Osteocyte (in vitro differentiated cells): ENCODE measurements at regions not wholly inside any gene's neighbourhood (a gene's known extent, or its start where the extent isn't known, plus 50 kb on each side); places are given as distances from the start of the nearest gene placed in this dataset.

Experiments
- DNase-seq: peaks from one replicate; pipeline ENCODE4 v3.0.0; 2021; ENCODE audit warnings: mixed read lengths; ENCODE audit not compliant: unreplicated experiment; ENCODE audit errors: extremely low spot score
- H3K27ac Mint-ChIP-seq: one replicate; pipeline ENCODE4 v1.8.0; 2021; ENCODE audit warnings: mild to moderate bottlenecking, mixed read lengths; ENCODE audit not compliant: unreplicated experiment
- H3K27me3 Mint-ChIP-seq: one replicate; pipeline ENCODE4 v1.8.0; 2021; ENCODE audit warnings: mixed read lengths; ENCODE audit not compliant: unreplicated experiment
- H3K36me3 Mint-ChIP-seq: one replicate; pipeline ENCODE4 v1.8.0; 2021; ENCODE audit warnings: mixed read lengths; ENCODE audit not compliant: unreplicated experiment
- H3K4me1 Mint-ChIP-seq: one replicate; pipeline ENCODE4 v1.8.0; 2021; ENCODE audit warnings: mixed read lengths; ENCODE audit not compliant: unreplicated experiment
- H3K4me3 Mint-ChIP-seq: one replicate; pipeline ENCODE4 v1.8.0; 2021; ENCODE audit warnings: mild to moderate bottlenecking, moderate library complexity, mixed read lengths; ENCODE audit not compliant: unreplicated experiment
- H3K9me3 Mint-ChIP-seq: one replicate; pipeline ENCODE4 v1.8.0; 2021; ENCODE audit warnings: mixed read lengths; ENCODE audit not compliant: unreplicated experiment
- CTCF ChIP-seq: fragments of 200-600 bp; sonication (generic); IDR thresholded peaks from 2 replicates; pipeline ENCODE4 v1.5.0; 2021; ENCODE audit warnings: antibody characterized with exemption, mild to moderate bottlenecking, moderate library complexity

- Mint-ChIP-seq H3K36me3 (no peaks in the 10 kb centered on the region), H3K27me3 (peaks cover 10% of the 10 kb centered on the region), H3K9me3 (no peaks in the 10 kb centered on the region), H3K27ac (no peak overlapping the region), H3K4me1 (peaks cover 18% of the 10 kb centered on the region), H3K4me3 (peak overlapping the region; percentile 33)
- no peak for DNase-seq
- TF ChIP-seq CTCF: no peak
These were observed 351.2 kb upstream of the ARGLU1 start for GRCh38 chr13:106919133-106919532.

GRCh38 chr13:106918557-106918860 lies 350.6 kb upstream of the ARGLU1 start:
- TF ChIP-seq CTCF: no peak
- no peak for DNase-seq
- Mint-ChIP-seq H3K4me1 (peaks cover 18% of the 10 kb centered on the region), H3K36me3 (no peaks in the 10 kb centered on the region), H3K27me3 (peaks cover 14% of the 10 kb centered on the region), H3K4me3 (peak overlapping the region; percentile 14), H3K9me3 (no peaks in the 10 kb centered on the region), H3K27ac (no peak overlapping the region)

GRCh38 chr13:106917673-106918556 lies 350.0 kb upstream of the ARGLU1 start:
- peak; percentile 94 for DNase-seq
- H3K4me1 Mint-ChIP-seq: peaks cover 18% of the 10 kb centered on the region
- H3K27ac Mint-ChIP-seq: peak overlapping the region; percentile 87
- no peaks in the 10 kb centered on the region for H3K36me3 Mint-ChIP-seq
- peaks cover 17% of the 10 kb centered on the region for H3K27me3 Mint-ChIP-seq
- peak overlapping the region; percentile 83 for H3K4me3 Mint-ChIP-seq
- TF ChIP-seq CTCF: peak; percentile 99
- no peaks in the 10 kb centered on the region for H3K9me3 Mint-ChIP-seq

GRCh38 chr13:106917024-106917571 lies 349.2 kb upstream of the ARGLU1 start:
- Mint-ChIP-seq H3K4me3 (peak overlapping the region; percentile 83), H3K4me1 (peaks cover 18% of the 10 kb centered on the region)

More at GRCh38 chr13:106917024-106917571, 349.2 kb upstream of the ARGLU1 start:
- no peak for DNase-seq
- no peaks in the 10 kb centered on the region for H3K9me3 Mint-ChIP-seq
- no peaks in the 10 kb centered on the region for H3K36me3 Mint-ChIP-seq
- no peak overlapping the region for H3K27ac Mint-ChIP-seq
- H3K27me3 Mint-ChIP-seq: peaks cover 20% of the 10 kb centered on the region
- TF ChIP-seq CTCF: no peak
